DND-41 (cell line): ENCODE measurements at regions not wholly inside any gene's neighbourhood (a gene's known extent, or its start where the extent isn't known, plus 50 kb on each side); places are given as distances from the start of the nearest gene placed in this dataset.

Source experiments
- ATAC-seq: fragments of 200-7000 bp; cut with Tn5 transposase; 3 replicates; pipeline ENCODE4 v1.9.1; 2021; ENCODE audit warnings: low read depth; ENCODE audit not compliant: insufficient read depth
- DNase-seq: peaks from one replicate; pipeline ENCODE4 v3.0.0-alpha.2; 2020
- H2AFZ ChIP-seq: 2 replicates; pipeline ENCODE4 v1.6.0; 2012; ENCODE audit warnings: low read depth, low read length
- H3K27ac ChIP-seq: 2 replicates; pipeline ENCODE4 v1.5.1; 2012; ENCODE audit warnings: low read length, inconsistent platforms
- H3K27me3 ChIP-seq: fragments of 200-600 bp; sonication (generic); 2 replicates; pipeline ENCODE4 v1.6.0; 2012; ENCODE audit warnings: low read length, mild to moderate bottlenecking, inconsistent platforms; ENCODE audit not compliant: insufficient read depth, poor library complexity
- H3K36me3 ChIP-seq: 2 replicates; pipeline ENCODE4 v1.5.1; 2012; ENCODE audit warnings: low read length, inconsistent platforms; ENCODE audit not compliant: insufficient read depth
- H3K4me1 ChIP-seq: 2 replicates; pipeline ENCODE4 v1.5.1; 2012; ENCODE audit warnings: mild to moderate bottlenecking, low read length; ENCODE audit not compliant: insufficient read depth
- H3K4me2 ChIP-seq: 2 replicates; pipeline ENCODE4 v1.6.0; 2012; ENCODE audit warnings: mild to moderate bottlenecking, moderate library complexity, low read length, inconsistent platforms; ENCODE audit not compliant: insufficient read depth
- H3K4me3 ChIP-seq, 2 experiments: fragments of 200-600 bp in 1 of 2; shearing (Covaris generic) in 1 of 2; 2 replicates each; pipeline ENCODE4 v1.5.1; 2012 to 2016; ENCODE audit warnings: inconsistent platforms in 2 of 2, low read length in 2 of 2, mild to moderate bottlenecking in 2 of 2, low read depth in 1 of 2, moderate library complexity in 1 of 2
- H3K79me2 ChIP-seq: 2 replicates; pipeline ENCODE4 v1.6.0; 2012; ENCODE audit warnings: low read length, inconsistent platforms; ENCODE audit not compliant: insufficient read depth
- H3K9ac ChIP-seq: 2 replicates; pipeline ENCODE4 v1.6.0; 2012; ENCODE audit warnings: low read depth, mild to moderate bottlenecking, inconsistent platforms, low read length, moderate library complexity
- H3K9me3 ChIP-seq: 2 replicates; pipeline ENCODE4 v1.5.1; 2012; ENCODE audit warnings: low read length, moderate library complexity, mild to moderate bottlenecking, inconsistent platforms; ENCODE audit not compliant: insufficient read depth, severe bottlenecking
- H4K20me1 ChIP-seq: 2 replicates; pipeline ENCODE4 v1.6.0; 2012; ENCODE audit warnings: low read length; ENCODE audit not compliant: insufficient read depth
- CTCF ChIP-seq: IDR thresholded peaks from 2 replicates; pipeline ENCODE4 v1.5.1; 2012; ENCODE audit warnings: borderline replicate concordance, low read length, moderate library complexity, mild to moderate bottlenecking; ENCODE audit not compliant: poor library complexity, severe bottlenecking; ENCODE audit errors: extremely low read depth
- EZH2 ChIP-seq: IDR thresholded peaks from 3 replicates; pipeline ENCODE4 v1.6.1; 2012; ENCODE audit warnings: borderline replicate concordance, low read depth, mild to moderate bottlenecking, moderate library complexity, low read length, inconsistent platforms; ENCODE audit not compliant: severe bottlenecking

GRCh38 chr12:86719381-86719780 is 463.2 kb upstream of the MGAT4C start:
- H3K4me2 ChIP-seq: no peak overlapping the region
- TF ChIP-seq CTCF (no peak), EZH2 (no peak)
- H3K9me3 ChIP-seq: no peaks in the 10 kb centered on the region
- H3K27me3 ChIP-seq: no peaks in the 10 kb centered on the region
- no peak overlapping the region for H2AFZ ChIP-seq
- no peak overlapping the region for H3K9ac ChIP-seq
- no peaks in the 10 kb centered on the region for H4K20me1 ChIP-seq
- H3K27ac ChIP-seq: no peak overlapping the region
- H3K36me3 ChIP-seq: no peaks in the 10 kb centered on the region
- no peak for ATAC-seq
- no peak overlapping the region for H3K4me3 ChIP-seq
- no peaks in the 10 kb centered on the region for H3K4me1 ChIP-seq
- no peak for DNase-seq
- H3K79me2 ChIP-seq: no peaks in the 10 kb centered on the region

GRCh38 chr12:86713121-86713520 is 456.9 kb upstream of the MGAT4C start:
- ATAC-seq (no peak), DNase-seq (no peak)
- Histone ChIP-seq H3K27ac (no peak overlapping the region), H4K20me1 (no peaks in the 10 kb centered on the region), H3K27me3 (no peaks in the 10 kb centered on the region), H2AFZ (no peak overlapping the region), H3K9ac (no peak overlapping the region), H3K4me1 (no peaks in the 10 kb centered on the region), H3K79me2 (no peaks in the 10 kb centered on the region), H3K9me3 (peaks cover 3% of the 10 kb centered on the region), H3K36me3 (no peaks in the 10 kb centered on the region), H3K4me3 (no peak overlapping the region), H3K4me2 (no peak overlapping the region)
- TF ChIP-seq EZH2: no peak
- TF ChIP-seq CTCF: no peak

GRCh38 chr12:86712425-86712843 is 456.2 kb upstream of the MGAT4C start:
- Histone ChIP-seq H3K4me2 (no peak overlapping the region), H3K79me2 (no peaks in the 10 kb centered on the region), H3K36me3 (no peaks in the 10 kb centered on the region), H3K27me3 (no peaks in the 10 kb centered on the region), H3K9me3 (peaks cover 3% of the 10 kb centered on the region), H3K4me3 (no peak overlapping the region), H3K27ac (no peak overlapping the region), H2AFZ (no peak overlapping the region), H3K4me1 (no peaks in the 10 kb centered on the region), H3K9ac (no peak overlapping the region), H4K20me1 (no peaks in the 10 kb centered on the region)
- TF ChIP-seq EZH2: no peak
- no peak for TF ChIP-seq CTCF
- DNase-seq (no peak), ATAC-seq (no peak)

GRCh38 chr12:86711731-86712130 is 455.5 kb upstream of the MGAT4C start:
- H3K4me1 ChIP-seq: no peaks in the 10 kb centered on the region
- H3K9ac ChIP-seq: no peak overlapping the region
- no peaks in the 10 kb centered on the region for H3K36me3 ChIP-seq
- H3K27me3 ChIP-seq: no peaks in the 10 kb centered on the region
- no peak for DNase-seq
- H2AFZ ChIP-seq: no peak overlapping the region
- no peak overlapping the region for H3K4me2 ChIP-seq
- H3K27ac ChIP-seq: no peak overlapping the region
- no peaks in the 10 kb centered on the region for H3K79me2 ChIP-seq
- no peak overlapping the region for H3K4me3 ChIP-seq
- ATAC-seq: no peak
- H3K9me3 ChIP-seq: peaks cover 3% of the 10 kb centered on the region
- TF ChIP-seq CTCF (no peak), EZH2 (no peak)
- H4K20me1 ChIP-seq: no peaks in the 10 kb centered on the region
